ENCODE measurements at regions not wholly inside any gene's neighbourhood (a gene's known extent, or its start where the extent isn't known, plus 50 kb on each side); places are given as distances from the start of the nearest gene placed in this dataset.

DNA sequence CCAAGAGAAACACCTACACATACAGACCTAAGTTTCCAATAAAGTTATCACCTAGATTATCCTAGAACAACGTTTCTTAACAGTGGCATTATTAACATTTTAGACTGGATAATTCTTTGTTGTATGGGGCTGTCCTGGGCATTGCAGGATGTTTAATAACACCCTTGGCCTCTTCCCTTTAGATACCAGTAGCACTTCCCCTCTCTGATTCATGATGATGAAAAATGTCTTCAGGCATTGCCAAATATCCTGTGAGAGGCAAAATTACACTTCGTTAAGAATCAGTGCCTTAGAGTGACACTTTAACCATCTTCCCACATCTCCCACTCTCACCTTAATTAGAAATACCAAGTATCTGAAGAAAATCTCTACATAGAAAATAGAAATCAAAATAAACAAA is 352.6 kb downstream of the CGGBP1 start:
- DNase-seq, result no peak
- WGBS (ENCODE audit: extremely low coverage, insufficient read length, low lambda C conversion rate), result no CpG with 5 or more reads among the region's 2 CpGs
- H3K27ac ChIP-seq (ENCODE audit: insufficient read length, low read depth, low read length), result no peak overlapping the region

More for the DNA sequence above, 352.6 kb downstream of the CGGBP1 start:
- no peak overlapping the region for H3K9ac ChIP-seq (ENCODE audit: extremely low read depth, insufficient read length, low read length)
- no peak overlapping the region for H4K8ac ChIP-seq (replicated peaks; ENCODE audit: insufficient read length, low read depth, low read length)
- H3K4me1 ChIP-seq (ENCODE audit: insufficient read depth, low read length), result no peaks in the 10 kb centered on the region
- H2BK15ac ChIP-seq (ENCODE audit: low read depth, low read length), result no peak overlapping the region
- Mint-ChIP-seq H3K9me3 (peaks cover 15 to 29% of the 10 kb centered on the region in 2 experiments), H3K4me3 (no peak overlapping the region), H3K4me1 (no peaks in the 10 kb centered on the region), H3K27me3 (ENCODE audit: low read depth) (no peaks in the 10 kb centered on the region), H3K27ac (no peak overlapping the region), H3K36me3 (ENCODE audit: insufficient read depth in 1 of 3, low read depth in 3 of 3) (peaks cover 4 to 15% (median 12%) of the 10 kb centered on the region in 3 experiments)
- no peaks in the 10 kb centered on the region for H3K79me2 ChIP-seq (ENCODE audit: insufficient read depth, low read length)
- H2BK5ac ChIP-seq (ENCODE audit: insufficient read length, low read length), result no peak overlapping the region
- H2BK12ac ChIP-seq (ENCODE audit: insufficient read length, low read depth, low read length), result no peak overlapping the region
- H3K79me1 ChIP-seq (ENCODE audit: insufficient read depth, low read depth, low read length, poor library complexity, severe bottlenecking), result no peaks in the 10 kb centered on the region
- H2BK120ac ChIP-seq (ENCODE audit: low read depth, low read length, poor library complexity, severe bottlenecking), result no peak overlapping the region
- no peak overlapping the region for H2AFZ ChIP-seq (ENCODE audit: low read length)
- no peaks in the 10 kb centered on the region for H3K23me2 ChIP-seq (ENCODE audit: insufficient read length, low read depth, low read length, poor library complexity, severe bottlenecking)
- H2BK20ac ChIP-seq (ENCODE audit: low read depth, low read length, poor library complexity, severe bottlenecking), result no peak overlapping the region
- H2AK5ac ChIP-seq (ENCODE audit: insufficient read length, low read length), result no peak overlapping the region
- H3K14ac ChIP-seq (ENCODE audit: insufficient read depth, low read length), result no peak overlapping the region
- no peak overlapping the region for H3K23ac ChIP-seq (ENCODE audit: insufficient read length, low read depth, low read length)
- H3K18ac ChIP-seq (ENCODE audit: insufficient read length, low read depth, low read length), result no peak overlapping the region
- TF ChIP-seq, protein P1, sequence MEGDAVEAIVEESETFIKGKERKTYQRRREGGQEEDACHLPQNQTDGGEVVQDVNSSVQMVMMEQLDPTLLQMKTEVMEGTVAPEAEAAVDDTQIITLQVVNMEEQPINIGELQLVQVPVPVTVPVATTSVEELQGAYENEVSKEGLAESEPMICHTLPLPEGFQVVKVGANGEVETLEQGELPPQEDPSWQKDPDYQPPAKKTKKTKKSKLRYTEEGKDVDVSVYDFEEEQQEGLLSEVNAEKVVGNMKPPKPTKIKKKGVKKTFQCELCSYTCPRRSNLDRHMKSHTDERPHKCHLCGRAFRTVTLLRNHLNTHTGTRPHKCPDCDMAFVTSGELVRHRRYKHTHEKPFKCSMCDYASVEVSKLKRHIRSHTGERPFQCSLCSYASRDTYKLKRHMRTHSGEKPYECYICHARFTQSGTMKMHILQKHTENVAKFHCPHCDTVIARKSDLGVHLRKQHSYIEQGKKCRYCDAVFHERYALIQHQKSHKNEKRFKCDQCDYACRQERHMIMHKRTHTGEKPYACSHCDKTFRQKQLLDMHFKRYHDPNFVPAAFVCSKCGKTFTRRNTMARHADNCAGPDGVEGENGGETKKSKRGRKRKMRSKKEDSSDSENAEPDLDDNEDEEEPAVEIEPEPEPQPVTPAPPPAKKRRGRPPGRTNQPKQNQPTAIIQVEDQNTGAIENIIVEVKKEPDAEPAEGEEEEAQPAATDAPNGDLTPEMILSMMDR (conservative IDR thresholded peaks at IDR 0.05), result no peak
- no peak overlapping the region for H3K56ac ChIP-seq (ENCODE audit: insufficient read length, low read depth, low read length)
- H4K5ac ChIP-seq (ENCODE audit: insufficient read length, low read depth, low read length), result no peak overlapping the region
- no peaks in the 10 kb centered on the region for H4K20me1 ChIP-seq (ENCODE audit: control insufficient read depth, insufficient read depth, insufficient read length)
- no peaks in the 10 kb centered on the region for H3K27me3 ChIP-seq (ENCODE audit: insufficient read depth, low read length)
- H3K4ac ChIP-seq (ENCODE audit: low read depth, low read length), result no peak overlapping the region
- no peak overlapping the region for H3T11ph ChIP-seq (ENCODE audit: low read length)
- H3K9me3 ChIP-seq (ENCODE audit: control insufficient read depth, low read depth, low read length), result no peaks in the 10 kb centered on the region
- H4K91ac ChIP-seq (ENCODE audit: insufficient read length, low read depth, low read length), result no peak overlapping the region
- H3K4me2 ChIP-seq (ENCODE audit: insufficient read depth, insufficient read length, low read length), result no peak overlapping the region

All from H9 (cell line).